ENCODE measurements at regions not wholly inside any gene's neighbourhood (a gene's known extent, or its start where the extent isn't known, plus 50 kb on each side); places are given as distances from the start of the nearest gene placed in this dataset.
"Not testable (repeated sequence)": the region's sequence is repeated elsewhere in the genome, so short reads cannot be mapped to it uniquely, and the experiment has no call there.

DNA sequence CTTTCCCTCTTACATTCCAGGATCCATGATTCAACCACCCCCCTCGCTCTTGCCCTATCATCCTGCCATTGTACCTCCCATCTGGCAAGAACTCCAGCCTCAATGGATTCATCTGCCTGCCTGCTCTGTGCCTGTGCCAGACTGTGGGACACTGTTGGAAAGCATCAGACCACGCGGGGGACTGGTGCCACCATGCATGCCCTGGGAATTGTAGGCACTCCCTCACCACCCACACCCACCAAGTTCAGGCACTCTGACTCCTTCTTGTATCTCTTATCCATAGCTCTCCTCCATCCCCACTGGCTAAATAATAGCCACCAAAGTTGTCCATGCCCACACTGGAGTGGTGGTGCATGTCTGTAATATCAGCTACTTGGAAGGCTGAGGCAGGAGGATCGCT, 143.8 kb downstream of the TPRA1 start:
- ATAC-seq (replicated peaks), result no peak
- peaks cover 2 to 4% of the 10 kb centered on the region in 2 donors for H3K9me3 Mint-ChIP-seq
- peaks cover 16 to 24% of the 10 kb centered on the region in 2 donors for H3K27me3 Mint-ChIP-seq
- no peak for DNase-seq
- no peaks in the 10 kb centered on the region for H3K4me1 Mint-ChIP-seq
- no peak overlapping the region for H3K4me3 Mint-ChIP-seq
- no peak overlapping the region for H3K27ac Mint-ChIP-seq
- H3K36me3 Mint-ChIP-seq, result no peaks in the 10 kb centered on the region

DNA sequence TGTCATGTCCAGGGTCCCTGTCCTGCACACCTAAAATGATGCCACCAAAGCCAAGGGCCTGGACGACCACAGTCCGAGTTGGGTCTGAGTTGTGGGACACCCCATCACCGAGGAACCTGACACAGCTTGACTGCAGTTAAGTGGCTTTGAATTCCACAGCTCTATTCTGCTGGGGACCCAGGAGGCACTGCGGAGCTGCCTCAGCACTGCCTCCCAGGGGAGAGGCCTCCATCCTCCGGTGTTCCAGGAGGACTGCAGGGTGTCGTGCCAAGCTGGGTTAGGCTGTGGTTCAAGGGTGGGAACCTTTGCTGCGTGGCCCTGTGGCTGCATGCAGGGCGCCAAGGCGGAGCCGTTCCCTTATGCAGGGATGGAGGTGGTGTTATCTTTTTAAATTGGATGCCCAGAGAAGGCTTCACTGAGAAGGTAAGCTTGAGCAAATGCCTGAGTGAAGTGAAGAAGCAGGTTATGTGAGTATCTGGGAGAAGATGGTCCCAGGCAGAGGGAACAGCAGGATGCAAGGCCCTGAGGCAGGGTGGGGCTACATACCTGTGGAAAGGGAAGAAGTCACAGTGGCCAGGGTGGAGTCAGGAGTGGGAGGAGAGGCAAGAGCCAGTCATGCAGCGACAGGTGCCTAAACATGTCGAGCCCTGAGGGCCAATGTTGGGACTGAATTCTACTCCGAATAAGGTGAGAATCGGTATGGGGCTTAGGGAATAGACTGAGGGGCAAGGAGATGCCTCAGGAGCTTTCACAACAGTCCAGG, 144.8 kb downstream of the TPRA1 start:
- peaks cover 2 to 4% of the 10 kb centered on the region in 2 donors for H3K9me3 Mint-ChIP-seq
- no peaks in the 10 kb centered on the region for H3K4me1 Mint-ChIP-seq
- ATAC-seq (replicated peaks) (no peak), DNase-seq (no peak)
- H3K27me3 Mint-ChIP-seq, result peaks cover 13 to 24% of the 10 kb centered on the region in 2 donors
- no peak overlapping the region for H3K4me3 Mint-ChIP-seq
- no peaks in the 10 kb centered on the region for H3K36me3 Mint-ChIP-seq
- no peak overlapping the region for H3K27ac Mint-ChIP-seq

DNA sequence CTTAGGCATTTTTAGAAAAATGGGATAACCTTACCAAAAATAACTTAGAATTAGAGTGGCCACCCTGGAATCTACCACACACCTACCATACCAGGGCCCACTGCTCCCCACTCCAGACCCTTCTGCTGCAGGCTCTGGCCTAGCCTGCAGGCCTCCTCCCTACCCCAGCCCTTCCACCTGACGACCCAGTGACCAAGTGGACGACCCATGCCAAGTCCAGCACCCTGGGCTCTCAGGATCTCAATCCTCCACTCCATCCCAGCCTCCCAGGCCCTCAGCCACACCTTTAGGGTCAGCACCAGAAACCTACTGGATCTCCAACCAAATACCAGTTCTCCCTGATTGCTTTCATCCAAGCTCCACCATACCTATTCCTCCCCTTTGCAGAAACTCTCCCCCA, 145.8 kb downstream of the TPRA1 start:
- H3K9me3 Mint-ChIP-seq, result peaks cover 2 to 4% of the 10 kb centered on the region in 2 donors
- H3K4me1 Mint-ChIP-seq, result no peaks in the 10 kb centered on the region
- H3K36me3 Mint-ChIP-seq, result no peaks in the 10 kb centered on the region
- no peak overlapping the region for H3K27ac Mint-ChIP-seq
- no peak overlapping the region for H3K4me3 Mint-ChIP-seq
- no peak for DNase-seq
- H3K27me3 Mint-ChIP-seq, result peaks cover 13 to 16% of the 10 kb centered on the region in 2 donors
- ATAC-seq (replicated peaks), result no peak

- peaks cover 12 to 14% of the 10 kb centered on the region in 2 donors for H3K27me3 Mint-ChIP-seq
- H3K9me3 Mint-ChIP-seq, result peaks cover 2 to 4% of the 10 kb centered on the region in 2 donors
- no peak overlapping the region for H3K27ac Mint-ChIP-seq
- H3K4me1 Mint-ChIP-seq, result no peaks in the 10 kb centered on the region
- no peaks in the 10 kb centered on the region for H3K36me3 Mint-ChIP-seq
- H3K4me3 Mint-ChIP-seq, result no peak overlapping the region
- DNase-seq, result no peak
- ATAC-seq (replicated peaks), result no peak
Observed at GRCh38 chr3:127443581-127444375, 146.8 kb downstream of the TPRA1 start.

DNA sequence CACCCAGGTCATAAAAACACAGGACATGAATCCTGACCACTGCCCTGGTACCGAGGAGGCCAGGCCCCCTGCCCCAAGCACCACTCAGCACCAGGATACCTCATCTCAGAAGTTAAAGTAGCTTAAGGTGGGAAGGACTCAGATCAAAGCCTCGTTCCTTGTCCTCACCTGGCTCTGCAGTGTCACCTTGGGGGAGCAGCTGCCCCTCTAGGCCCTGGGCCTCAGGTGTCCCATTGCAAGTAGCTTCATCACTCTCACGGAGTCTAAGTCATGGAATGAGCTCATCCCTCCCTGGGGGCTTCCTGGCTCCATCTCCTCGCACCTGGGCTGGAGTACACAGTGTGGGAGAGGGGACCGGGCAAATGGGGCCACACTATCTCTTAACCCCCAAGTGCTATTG, 148.0 kb downstream of the TPRA1 start:
- Mint-ChIP-seq H3K4me3 (no peak overlapping the region), H3K9me3 (no peaks in the 10 kb centered on the region), H3K36me3 (no peaks in the 10 kb centered on the region), H3K4me1 (no peaks in the 10 kb centered on the region), H3K27ac (no peak overlapping the region), H3K27me3 (peaks cover 9 to 11% of the 10 kb centered on the region in 2 donors)
- DNase-seq, result no peak
- ATAC-seq (replicated peaks), result no peak

GRCh38 chr3:127441764-127442163, 148.8 kb downstream of the TPRA1 start:
- Mint-ChIP-seq H3K4me3 (no peak overlapping the region), H3K4me1 (no peaks in the 10 kb centered on the region), H3K27me3 (peaks cover 9 to 11% of the 10 kb centered on the region in 2 donors), H3K9me3 (no peaks in the 10 kb centered on the region), H3K27ac (no peak overlapping the region), H3K36me3 (no peaks in the 10 kb centered on the region)
- DNase-seq, result no peak
- no peak for ATAC-seq (replicated peaks)

GRCh38 chr3:127440384-127440783, 150.1 kb downstream of the TPRA1 start:
- no peak for ATAC-seq (replicated peaks)
- H3K4me3 Mint-ChIP-seq, result no peak overlapping the region
- no peak overlapping the region for H3K27ac Mint-ChIP-seq
- peaks cover 6 to 13% of the 10 kb centered on the region in 2 donors for H3K27me3 Mint-ChIP-seq
- DNase-seq, result no peak
- H3K36me3 Mint-ChIP-seq, result no peaks in the 10 kb centered on the region
- H3K4me1 Mint-ChIP-seq, result no peaks in the 10 kb centered on the region
- no peaks in the 10 kb centered on the region for H3K9me3 Mint-ChIP-seq

- peaks cover 0 to 5% of the 10 kb centered on the region in 2 donors for H3K27me3 Mint-ChIP-seq
- H3K9me3 Mint-ChIP-seq, result no peaks in the 10 kb centered on the region
- no peak for DNase-seq
Observed at GRCh38 chr3:127439621-127440020, 150.9 kb downstream of the TPRA1 start.

DNA sequence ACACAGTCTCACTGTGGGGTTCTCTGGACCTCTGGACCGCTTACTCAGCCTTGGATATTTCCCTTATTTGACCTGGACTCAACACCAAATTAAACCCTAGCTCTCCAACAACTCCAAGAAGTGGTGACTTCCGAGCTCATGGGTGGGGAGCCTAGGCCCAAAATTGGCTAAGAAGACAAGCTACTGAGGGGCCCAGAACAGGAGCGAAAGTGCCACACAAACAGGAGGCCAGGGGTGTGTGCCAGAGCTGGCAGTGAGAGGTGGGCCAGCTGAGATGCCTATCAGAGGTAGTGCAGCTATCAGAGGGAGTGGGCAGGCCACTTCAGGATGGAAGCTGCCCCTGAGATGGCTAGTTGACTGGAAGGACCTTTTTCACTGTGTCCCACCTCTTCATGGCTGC, 151.1 kb upstream of the PRR20G start:
- DNase-seq, result no peak
- H3K27me3 Mint-ChIP-seq, result peaks cover 0 to 5% of the 10 kb centered on the region in 2 donors
- H3K36me3 Mint-ChIP-seq, result no peaks in the 10 kb centered on the region
- H3K9me3 Mint-ChIP-seq, result no peaks in the 10 kb centered on the region
- ATAC-seq (replicated peaks), result no peak
- no peak overlapping the region for H3K27ac Mint-ChIP-seq
- H3K4me1 Mint-ChIP-seq, result no peaks in the 10 kb centered on the region
- H3K4me3 Mint-ChIP-seq, result no peak overlapping the region

More at GRCh38 chr3:127439621-127440020, 150.9 kb downstream of the TPRA1 start:
- no peak for ATAC-seq (replicated peaks)
- H3K4me1 Mint-ChIP-seq, result no peaks in the 10 kb centered on the region
- H3K27ac Mint-ChIP-seq, result no peak overlapping the region
- no peak overlapping the region for H3K4me3 Mint-ChIP-seq
- H3K36me3 Mint-ChIP-seq, result no peaks in the 10 kb centered on the region

DNA sequence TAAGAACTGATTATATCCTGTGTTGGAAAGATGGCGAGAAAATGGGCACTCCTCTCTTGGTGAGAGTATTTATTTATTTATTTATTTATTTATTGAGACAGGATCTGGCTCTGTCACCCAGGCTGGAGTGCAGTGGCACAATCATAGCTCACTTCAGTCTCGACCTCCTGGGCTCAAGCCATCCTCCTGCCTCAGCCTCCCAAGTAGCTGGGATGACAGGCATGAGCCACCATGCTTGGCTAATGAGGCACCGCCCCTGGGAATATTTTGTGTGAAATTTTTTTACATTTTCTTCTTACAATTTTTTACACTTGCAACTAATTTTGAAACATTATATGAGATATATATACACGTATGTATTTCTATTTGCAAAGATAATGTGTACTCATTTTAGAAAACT, 150.5 kb upstream of the PRR20G start:
- Mint-ChIP-seq H3K36me3 (no peaks in the 10 kb centered on the region), H3K27me3 (peaks cover 0 to 5% of the 10 kb centered on the region in 2 donors), H3K4me3 (no peak overlapping the region), H3K4me1 (no peaks in the 10 kb centered on the region), H3K9me3 (no peaks in the 10 kb centered on the region), H3K27ac (no peak overlapping the region)
- ATAC-seq (replicated peaks), result no peak
- DNase-seq, result no peak

- DNase-seq; H3K36me3 Mint-ChIP-seq; H3K27ac Mint-ChIP-seq; H3K4me1 Mint-ChIP-seq; ATAC-seq (replicated peaks); H3K4me3 Mint-ChIP-seq; H3K9me3 Mint-ChIP-seq: not testable (repeated sequence)
- H3K27me3 Mint-ChIP-seq, result peaks cover 5 to 15% of the 10 kb centered on the region in 2 donors
Observed at GRCh38 chr3:127435299-127435698, 147.5 kb upstream of the PRR20G start.

DNA sequence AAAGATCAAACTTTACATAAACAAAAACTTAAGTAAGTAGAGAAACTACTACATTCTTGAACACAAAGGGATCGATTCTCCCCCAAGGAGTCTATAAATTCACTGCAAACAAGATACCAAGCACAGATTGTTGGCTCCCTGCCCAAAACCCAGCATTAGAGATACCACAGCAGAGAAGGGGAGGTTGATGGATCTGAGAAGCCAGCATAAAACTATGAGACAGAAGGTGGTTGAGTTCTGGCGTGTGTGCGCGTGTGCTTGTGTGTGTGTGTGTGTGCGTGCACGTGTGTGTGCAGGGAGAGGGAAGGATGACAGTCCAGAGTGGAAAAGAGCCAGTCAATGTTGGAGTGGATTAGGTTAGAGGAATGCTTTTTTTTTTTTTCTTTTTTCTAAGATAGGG, 143.2 kb upstream of the PRR20G start:
- no peak overlapping the region for H3K4me3 Mint-ChIP-seq
- DNase-seq, result no peak
- peaks cover 28 to 41% of the 10 kb centered on the region in 2 donors for H3K27me3 Mint-ChIP-seq
- no peaks in the 10 kb centered on the region for H3K4me1 Mint-ChIP-seq
- no peak for ATAC-seq (replicated peaks)
- no peaks in the 10 kb centered on the region for H3K9me3 Mint-ChIP-seq
- H3K27ac Mint-ChIP-seq, result no peak overlapping the region
- H3K36me3 Mint-ChIP-seq, result no peaks in the 10 kb centered on the region

GRCh38 chr3:127428344-127428997, 140.6 kb upstream of the PRR20G start:
- no peak overlapping the region for H3K4me3 Mint-ChIP-seq
- H3K27ac Mint-ChIP-seq, result no peak overlapping the region
- peaks cover 35 to 67% of the 10 kb centered on the region in 2 donors for H3K27me3 Mint-ChIP-seq
- no peaks in the 10 kb centered on the region for H3K4me1 Mint-ChIP-seq
- DNase-seq, result no peak
- no peaks in the 10 kb centered on the region for H3K36me3 Mint-ChIP-seq
- no peak for ATAC-seq (replicated peaks)
- no peaks in the 10 kb centered on the region for H3K9me3 Mint-ChIP-seq

GRCh38 chr3:127427666-127428065, 139.8 kb upstream of the PRR20G start:
- no peaks in the 10 kb centered on the region for H3K4me1 Mint-ChIP-seq
- no peak for DNase-seq
- no peaks in the 10 kb centered on the region for H3K36me3 Mint-ChIP-seq
- H3K27me3 Mint-ChIP-seq, result peaks cover 35 to 72% of the 10 kb centered on the region in 2 donors
- H3K9me3 Mint-ChIP-seq, result no peaks in the 10 kb centered on the region
- no peak for ATAC-seq (replicated peaks)
- no peak overlapping the region for H3K27ac Mint-ChIP-seq
- H3K4me3 Mint-ChIP-seq, result no peak overlapping the region
